SIG-M5 treated with dmso at 0.1 percent for 504 hours (cell line): ENCODE measurements at regions not wholly inside any gene's neighbourhood (a gene's known extent, or its start where the extent isn't known, plus 50 kb on each side); places are given as distances from the start of the nearest gene placed in this dataset.

Experiments used
- DNase-seq: peaks from one replicate; lab custom pipeline; 2025; ENCODE audit not compliant: unreplicated experiment; lab: John Stamatoyannopoulos, UW

GRCh38 chr6:23409531-23409930 is 716.5 kb upstream of the NRSN1 start:
- no peak for DNase-seq

- no peak for DNase-seq
Observed at GRCh38 chr6:23410439-23410838, 715.6 kb upstream of the NRSN1 start.

- no peak for DNase-seq
Observed at GRCh38 chr6:23412770-23413169, 713.2 kb upstream of the NRSN1 start.

GRCh38 chr6:23413327-23414050 is 712.5 kb upstream of the NRSN1 start:
- no peak for DNase-seq

GRCh38 chr6:23414051-23414445 is 712.0 kb upstream of the NRSN1 start:
- no peak for DNase-seq

GRCh38 chr6:23414922-23415321 is 711.1 kb upstream of the NRSN1 start:
- DNase-seq, result no peak

- no peak for DNase-seq
Observed at GRCh38 chr6:23415819-23416427, 710.1 kb upstream of the NRSN1 start.

GRCh38 chr6:23417133-23417532 is 708.9 kb upstream of the NRSN1 start:
- DNase-seq, result no peak

- no peak for DNase-seq
Observed at GRCh38 chr6:23418095-23418494, 707.9 kb upstream of the NRSN1 start.

- no peak for DNase-seq
Observed at GRCh38 chr6:23419046-23419445, 707.0 kb upstream of the NRSN1 start.

GRCh38 chr6:23420659-23421350 is 705.2 kb upstream of the NRSN1 start:
- DNase-seq, result no peak

- DNase-seq, result no peak
Observed at GRCh38 chr6:23424584-23424983, 701.4 kb upstream of the NRSN1 start.

- DNase-seq, result no peak
Observed at GRCh38 chr6:23435126-23435525, 690.9 kb upstream of the NRSN1 start.

- no peak for DNase-seq
Observed at GRCh38 chr6:23435798-23436197, 690.2 kb upstream of the NRSN1 start.

- no peak for DNase-seq
Observed at GRCh38 chr6:23441808-23442461, 684.1 kb upstream of the NRSN1 start.

- no peak for DNase-seq
Observed at GRCh38 chr6:23445157-23445710, 680.8 kb upstream of the NRSN1 start.

- DNase-seq, result no peak
Observed at GRCh38 chr6:23446469-23446967, 679.5 kb upstream of the NRSN1 start.

GRCh38 chr6:23447731-23448130 is 678.3 kb upstream of the NRSN1 start:
- DNase-seq, result no peak

GRCh38 chr6:23448281-23448680 is 677.7 kb upstream of the NRSN1 start:
- no peak for DNase-seq

GRCh38 chr6:23454080-23454976 is 671.7 kb upstream of the NRSN1 start:
- DNase-seq, result no peak
